Upper lobe of left lung (tissue), 6 donors: ENCODE measurements at regions not wholly inside any gene's neighbourhood (a gene's known extent, or its start where the extent isn't known, plus 50 kb on each side); places are given as distances from the start of the nearest gene placed in this dataset.

Experiments used
- ATAC-seq, 2 donors: fragments of 200-7000 bp; cut with Tn5 transposase; one replicate each; pipeline ENCODE4 v1.9.1; 2022; ENCODE audit warnings: mild to moderate bottlenecking in 2 of 2, moderate library complexity in 2 of 2; ENCODE audit not compliant: low FRiP score in 2 of 2
- DNase-seq, 2 donors: peaks; one replicate each; pipeline ENCODE4 v3.0.0-alpha.2; 2019 to 2020
- H3K27ac ChIP-seq, 4 donors: fragments of 200-600 bp; sonication (generic); one replicate each; pipeline ENCODE4 v1.5.1; 2016 to 2019
- H3K27me3 ChIP-seq, 4 donors: fragments of 200-600 bp; sonication (generic); one replicate each; pipeline ENCODE4 v1.5.1; 2017 to 2019
- H3K36me3 ChIP-seq, 4 donors: fragments of 200-600 bp; sonication (generic); one replicate each; pipeline ENCODE4 v1.5.1; 2016 to 2019
- H3K4me1 ChIP-seq, 4 donors: fragments of 200-600 bp; sonication (generic); one replicate each; pipeline ENCODE4 v1.5.1; 2018 to 2019
- H3K4me3 ChIP-seq, 4 donors: fragments of 200-600 bp; sonication (generic); one replicate each; pipeline ENCODE4 v1.5.1; 2017 to 2019; ENCODE audit warnings: mild to moderate bottlenecking in 2 of 4, moderate library complexity in 1 of 4
- H3K9me3 ChIP-seq, 4 donors: fragments of 200-600 bp; sonication (generic); one replicate each; pipeline ENCODE4 v1.5.1; 2018 to 2019
- CTCF ChIP-seq, 6 experiments: fragments of 450-650 bp in 4 of 6; fragments of 200-600 bp in 2 of 6; sonication (generic) in 2 of 6; IDR thresholded peaks; one replicate each; pipeline ENCODE4 v1.5.1; 2016 to 2019; ENCODE audit warnings: antibody characterized with exemption in 6 of 6
- EP300 ChIP-seq, 4 donors: sonication (generic); formaldehyde crosslinking; IDR thresholded peaks; one replicate each; pipeline ENCODE4 v1.5.1; 2017; ENCODE audit warnings: antibody characterized with exemption in 4 of 4, control low read depth in 2 of 4
- POLR2A ChIP-seq, 4 donors: fragments of 450-650 bp; IDR thresholded peaks; one replicate each; pipeline ENCODE4 v1.5.1; 2016 to 2017; ENCODE audit warnings: antibody characterized with exemption in 4 of 4, mild to moderate bottlenecking in 2 of 4
- POLR2AphosphoS5 ChIP-seq, 2 donors: sonication (generic); formaldehyde crosslinking; IDR thresholded peaks; one replicate each; pipeline ENCODE4 v1.5.1; 2017; ENCODE audit warnings: antibody characterized with exemption in 2 of 2
- WGBS, 2 donors: methylation state at CpG; one replicate each; pipeline ENCODE4 v1.1.5; 2017 to 2018; 5-methylcytosine and 5-hydroxymethylcytosine counted together
- donor health status: DM: no; HTN: no; CAD: no; lungs with moderate emphysema.
- donor health status: DM: no; HTN: yes; CAD: no; lungs with severe emphysema.

GRCh38 chr11:69934861-69935494 is 115.8 kb upstream of the FGF3 start:
- Histone ChIP-seq H3K36me3 (no peaks in the 10 kb centered on the region), H3K9me3 (no peaks in the 10 kb centered on the region), H3K27me3 (no peaks in the 10 kb centered on the region), H3K27ac (no peak overlapping the region), H3K4me1 (peaks cover 2 to 8% (median 5%) of the 10 kb centered on the region in 4 donors), H3K4me3 (no peak overlapping the region)
- no peak for ATAC-seq
- no peak for TF ChIP-seq CTCF (IDR thresholded peaks at IDR 0.05)
- no peak for TF ChIP-seq EP300 (IDR thresholded peaks at IDR 0.05)
- TF ChIP-seq POLR2A (IDR thresholded peaks at IDR 0.05): no peak
- TF ChIP-seq POLR2AphosphoS5 (IDR thresholded peaks at IDR 0.05): no peak
- 82 to 91% methylated on average over 9 to 13 of the region's 13 CpGs for WGBS, 2 donors
- DNase-seq: no peak

GRCh38 chr11:69935941-69936505 is 116.8 kb upstream of the FGF3 start:
- no peaks in the 10 kb centered on the region for H3K9me3 ChIP-seq
- TF ChIP-seq CTCF (IDR thresholded peaks at IDR 0.05): no peak
- TF ChIP-seq EP300 (IDR thresholded peaks at IDR 0.05): no peak
- TF ChIP-seq POLR2AphosphoS5 (IDR thresholded peaks at IDR 0.05): no peak
- no peak for TF ChIP-seq POLR2A (IDR thresholded peaks at IDR 0.05)
- peaks cover 6 to 12% (median 10%) of the 10 kb centered on the region in 4 donors for H3K4me1 ChIP-seq
- H3K27me3 ChIP-seq: no peaks in the 10 kb centered on the region
- H3K36me3 ChIP-seq: no peaks in the 10 kb centered on the region
- H3K4me3 ChIP-seq: no peak overlapping the region
- DNase-seq: no peak
- H3K27ac ChIP-seq: no peak overlapping the region
- ATAC-seq: no peak

- H3K9me3 ChIP-seq: no peaks in the 10 kb centered on the region
- no peak overlapping the region for H3K4me3 ChIP-seq
- H3K27ac ChIP-seq: no peak overlapping the region
- TF ChIP-seq POLR2A (IDR thresholded peaks at IDR 0.05): no peak
- no peak for TF ChIP-seq CTCF (IDR thresholded peaks at IDR 0.05)
- TF ChIP-seq EP300 (IDR thresholded peaks at IDR 0.05): no peak
- TF ChIP-seq POLR2AphosphoS5 (IDR thresholded peaks at IDR 0.05): no peak
- ATAC-seq (no peak), DNase-seq (no peak)
- no peaks in the 10 kb centered on the region for H3K27me3 ChIP-seq
- no peaks in the 10 kb centered on the region for H3K36me3 ChIP-seq
- WGBS, 2 donors: 82 to 83% methylated on average over 2 of the region's 2 CpGs
- peaks cover 6 to 12% (median 10%) of the 10 kb centered on the region in 4 donors for H3K4me1 ChIP-seq
Observed at GRCh38 chr11:69936771-69937170, 117.6 kb upstream of the FGF3 start.

GRCh38 chr11:69938206-69938605 is 119.0 kb upstream of the FGF3 start:
- H3K36me3 ChIP-seq: no peaks in the 10 kb centered on the region
- no peaks in the 10 kb centered on the region for H3K27me3 ChIP-seq
- 85 to 90% methylated on average over 13 of the region's 13 CpGs for WGBS, 2 donors
- H3K4me1 ChIP-seq: peaks cover 6 to 12% (median 10%) of the 10 kb centered on the region in 4 donors
- no peak for ATAC-seq
- no peak overlapping the region for H3K4me3 ChIP-seq
- no peaks in the 10 kb centered on the region for H3K9me3 ChIP-seq
- TF ChIP-seq POLR2AphosphoS5 (IDR thresholded peaks at IDR 0.05): no peak
- TF ChIP-seq CTCF (IDR thresholded peaks at IDR 0.05): no peak
- TF ChIP-seq POLR2A (IDR thresholded peaks at IDR 0.05): no peak
- no peak for DNase-seq
- no peak overlapping the region for H3K27ac ChIP-seq
